Activated naive CD4-positive, alpha-beta T cell treated with anti-CD3 and anti-CD28 coated beads, Interleukin-2, amount 50 U/mL, for 72 hours (primary cell): ENCODE measurements at regions not wholly inside any gene's neighbourhood (a gene's known extent, or its start where the extent isn't known, plus 50 kb on each side); places are given as distances from the start of the nearest gene placed in this dataset.
"Not testable (repeated sequence)": the region's sequence is repeated elsewhere in the genome, so short reads cannot be mapped to it uniquely, and the experiment has no call there.

Experiments used
- ATAC-seq, 2 donors: fragments of 150-1000 bp; cut with Tn5 transposase; 2 replicates each; pipeline ENCODE4 v1.10.0; 2021; ENCODE audit warnings: mild to moderate bottlenecking in 2 of 2, moderate library complexity in 2 of 2
- DNase-seq, 2 donors: peaks; one replicate each; pipeline ENCODE4 v3.0.0; 2021 to 2022; ENCODE audit warnings: low spot score in 2 of 2
- H3K27ac Mint-ChIP-seq, 2 donors: one replicate each; pipeline ENCODE4 v1.8.0; 2022; ENCODE audit warnings: mild to moderate bottlenecking in 2 of 2, mixed read lengths in 2 of 2
- H3K36me3 Mint-ChIP-seq, 2 donors: one replicate each; pipeline ENCODE4 v1.8.0; 2022; ENCODE audit warnings: mixed read lengths in 2 of 2
- H3K9me3 Mint-ChIP-seq, 2 donors: one replicate each; pipeline ENCODE4 v1.8.0; 2022; ENCODE audit warnings: mixed read lengths in 2 of 2

DNA sequence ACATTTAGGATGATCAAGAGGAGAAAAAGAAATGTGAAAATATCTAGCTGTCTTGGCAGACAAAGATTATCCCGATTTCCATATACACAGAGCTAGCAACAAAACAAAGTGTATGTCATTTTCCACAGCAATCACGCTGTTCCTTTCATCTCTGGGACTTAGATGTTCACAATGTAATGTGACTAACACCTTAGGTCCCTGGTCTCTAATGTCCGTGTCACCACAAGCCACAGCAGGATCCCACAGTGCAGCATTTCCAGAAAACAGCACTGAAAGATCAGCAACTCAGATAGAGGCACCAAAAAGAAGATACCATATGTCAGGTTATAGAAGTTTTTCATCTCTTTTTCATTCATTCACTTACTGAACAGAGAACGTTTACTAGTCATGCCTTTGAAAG lies 118.0 kb upstream of the TNPO1 start:
- H3K36me3 Mint-ChIP-seq = no peaks in the 10 kb centered on the region
- H3K27ac Mint-ChIP-seq = no peak overlapping the region
- ATAC-seq (no peak), DNase-seq (no peak)
- no peaks in the 10 kb centered on the region for H3K9me3 Mint-ChIP-seq

- Mint-ChIP-seq H3K27ac (no peak overlapping the region), H3K9me3 (no peaks in the 10 kb centered on the region), H3K36me3 (no peaks in the 10 kb centered on the region)
- no peak for DNase-seq
- no peak for ATAC-seq
Observed at GRCh38 chr5:72697622-72698021, 118.8 kb upstream of the TNPO1 start.

- DNase-seq (no peak), ATAC-seq (no peak)
- H3K9me3 Mint-ChIP-seq = no peaks in the 10 kb centered on the region
- no peak overlapping the region for H3K27ac Mint-ChIP-seq
- H3K36me3 Mint-ChIP-seq = no peaks in the 10 kb centered on the region
Observed at GRCh38 chr5:72695659-72696058, 120.8 kb upstream of the TNPO1 start.

GRCh38 chr5:72694856-72695255 lies 121.6 kb upstream of the TNPO1 start:
- H3K9me3 Mint-ChIP-seq = no peaks in the 10 kb centered on the region

DNA sequence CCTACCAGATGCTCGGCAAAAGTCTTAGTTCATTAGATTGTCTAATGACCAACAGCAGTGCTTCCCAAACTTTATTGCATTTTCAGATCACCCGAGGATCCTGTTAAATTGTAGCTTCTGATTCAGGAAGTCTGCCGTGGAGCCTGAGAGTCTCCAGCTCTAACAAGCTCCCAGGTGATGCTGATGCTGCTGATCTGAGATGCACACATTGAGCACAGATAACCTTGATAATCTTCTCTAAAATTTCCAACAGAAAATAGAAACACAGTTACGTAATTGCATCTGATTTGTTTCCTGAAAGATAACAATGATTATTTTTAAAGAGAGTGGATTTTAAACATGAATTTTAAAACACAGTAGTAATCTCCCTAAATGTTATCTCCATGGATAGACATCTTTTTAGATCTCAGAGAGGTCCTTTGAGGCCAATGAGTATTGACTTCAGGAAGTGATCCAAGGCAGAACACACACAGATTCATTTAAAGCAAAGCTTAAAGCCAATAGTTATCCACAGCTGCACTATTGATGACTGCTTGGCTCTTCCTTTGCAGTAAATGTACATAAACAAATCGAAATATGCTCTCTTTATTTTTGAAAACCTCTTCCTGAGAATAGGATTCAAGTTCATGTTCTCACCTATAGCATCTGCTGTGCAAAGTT lies 122.8 kb upstream of the TNPO1 start:
- no peak overlapping the region for H3K27ac Mint-ChIP-seq
- H3K36me3 Mint-ChIP-seq = no peaks in the 10 kb centered on the region
- no peak for DNase-seq
- no peak for ATAC-seq
- no peaks in the 10 kb centered on the region for H3K9me3 Mint-ChIP-seq

More at GRCh38 chr5:72694856-72695255, 121.6 kb upstream of the TNPO1 start:
- no peak for DNase-seq
- Mint-ChIP-seq H3K36me3 (no peaks in the 10 kb centered on the region), H3K27ac (no peak overlapping the region)
- no peak for ATAC-seq

- ATAC-seq = no peak
- no peak overlapping the region for H3K27ac Mint-ChIP-seq
- no peaks in the 10 kb centered on the region for H3K36me3 Mint-ChIP-seq
- H3K9me3 Mint-ChIP-seq = no peaks in the 10 kb centered on the region
- no peak for DNase-seq
Observed at GRCh38 chr5:72692651-72693442, 123.6 kb upstream of the TNPO1 start.

GRCh38 chr5:72692231-72692637 lies 124.2 kb upstream of the TNPO1 start:
- Mint-ChIP-seq H3K27ac (no peak overlapping the region), H3K36me3 (no peaks in the 10 kb centered on the region), H3K9me3 (no peaks in the 10 kb centered on the region)
- DNase-seq (no peak), ATAC-seq (no peak)

DNA sequence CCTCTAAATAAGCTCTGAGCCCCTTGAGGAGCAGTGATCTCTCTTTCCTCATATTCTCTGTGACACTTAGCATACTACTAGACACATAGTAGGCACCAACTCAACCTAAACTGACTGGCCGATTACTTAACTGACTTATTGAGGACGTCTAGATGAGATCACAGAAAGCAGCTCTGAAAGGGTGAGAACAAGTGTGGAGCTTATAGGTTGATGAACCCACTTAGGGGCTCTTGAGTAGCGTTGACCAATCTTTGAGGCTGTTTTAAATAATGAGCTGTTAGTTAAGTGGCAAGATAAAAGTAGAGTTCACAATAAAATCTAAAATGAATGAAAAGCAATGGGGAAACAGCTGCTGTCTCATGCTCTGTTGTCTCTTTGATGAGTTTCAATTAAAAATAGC lies 124.7 kb upstream of the TNPO1 start:
- DNase-seq = no peak
- H3K9me3 Mint-ChIP-seq = no peaks in the 10 kb centered on the region
- ATAC-seq = no peak
- no peak overlapping the region for H3K27ac Mint-ChIP-seq
- H3K36me3 Mint-ChIP-seq = no peaks in the 10 kb centered on the region

DNA sequence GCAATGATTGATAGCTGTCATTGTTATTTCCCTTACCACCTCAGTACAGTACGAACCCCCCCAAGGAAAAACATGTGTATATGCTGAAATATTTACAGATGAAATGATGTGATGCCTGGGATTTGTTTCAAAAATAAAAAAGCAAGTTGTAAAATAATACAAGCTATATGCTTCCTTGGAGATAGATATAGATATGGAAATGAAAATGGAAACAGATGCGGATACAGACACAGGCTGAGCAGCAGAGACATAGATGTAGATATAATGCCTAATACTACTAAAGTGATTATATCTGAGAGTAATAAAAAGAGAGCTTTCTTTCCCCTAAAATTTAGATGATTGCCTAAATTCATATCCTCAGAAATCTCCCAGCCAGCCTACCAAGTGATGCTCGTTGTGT lies 127.5 kb upstream of the TNPO1 start:
- DNase-seq (no peak), ATAC-seq (no peak)
- Mint-ChIP-seq H3K27ac (no peak overlapping the region), H3K9me3 (no peaks in the 10 kb centered on the region), H3K36me3 (no peaks in the 10 kb centered on the region)

GRCh38 chr5:72687288-72687687 lies 129.2 kb upstream of the TNPO1 start:
- Mint-ChIP-seq H3K36me3 (no peaks in the 10 kb centered on the region), H3K9me3 (peaks cover 3 to 4% of the 10 kb centered on the region in 2 donors), H3K27ac (no peak overlapping the region)
- ATAC-seq = no peak
- DNase-seq = no peak

- Mint-ChIP-seq H3K36me3 (peaks cover 0 to 12% of the 10 kb centered on the region in 2 donors), H3K27ac (no peak overlapping the region), H3K9me3 (peaks cover 10 to 16% of the 10 kb centered on the region in 2 donors)
- DNase-seq (no peak), ATAC-seq (no peak)
Observed at GRCh38 chr5:72682561-72682960, 133.9 kb upstream of the TNPO1 start.

DNA sequence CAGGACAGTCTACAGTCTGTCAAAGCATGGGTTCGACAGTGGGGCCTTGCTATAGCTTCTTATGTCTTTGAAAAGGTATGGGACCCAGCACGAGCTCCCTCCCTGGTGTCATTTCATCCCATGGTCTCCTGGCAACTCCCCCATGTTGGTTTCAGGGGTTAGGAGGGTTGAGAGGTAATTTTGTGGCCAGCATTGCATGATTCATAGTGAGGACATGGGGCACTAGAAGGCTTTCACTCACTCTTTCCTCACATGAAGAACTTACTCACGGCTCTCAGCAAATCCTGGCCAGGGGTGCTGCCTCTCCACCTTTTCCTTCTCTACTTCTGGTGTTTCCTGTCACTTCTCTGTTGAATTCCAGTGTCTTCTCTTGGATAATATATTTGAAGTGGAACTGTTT lies 134.7 kb upstream of the TNPO1 start:
- Mint-ChIP-seq H3K9me3 (peaks cover 10 to 16% of the 10 kb centered on the region in 2 donors), H3K27ac (no peak overlapping the region), H3K36me3 (peaks cover 0 to 12% of the 10 kb centered on the region in 2 donors)
- no peak for ATAC-seq
- DNase-seq = no peak

GRCh38 chr5:72677447-72677846 lies 139.0 kb upstream of the TNPO1 start:
- no peak for ATAC-seq
- H3K27ac Mint-ChIP-seq = no peak overlapping the region
- peaks cover 0 to 12% of the 10 kb centered on the region in 2 donors for H3K36me3 Mint-ChIP-seq
- H3K9me3 Mint-ChIP-seq = peaks cover 19 to 27% of the 10 kb centered on the region in 2 donors
- DNase-seq = no peak

DNA sequence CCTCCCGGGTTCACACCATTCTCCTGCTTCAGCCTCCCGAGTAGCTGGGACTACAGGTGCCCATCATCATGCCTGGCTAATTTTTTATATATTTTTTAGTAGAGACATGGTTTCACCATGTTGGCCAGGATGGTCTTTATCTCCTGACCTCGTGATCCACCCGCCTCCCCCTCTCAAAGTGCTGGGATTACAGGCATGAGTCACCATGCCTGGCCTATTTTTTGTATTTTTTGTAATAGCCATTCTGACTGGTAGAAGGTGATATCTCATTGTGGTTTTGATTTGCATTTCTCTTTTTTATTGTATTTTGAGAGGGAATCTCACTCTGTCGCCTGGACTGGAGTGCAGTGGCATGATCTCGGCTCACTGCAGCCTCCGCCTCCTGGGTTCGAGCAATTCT lies 139.6 kb upstream of the TNPO1 start:
- not testable (repeated sequence) for ATAC-seq, DNase-seq, H3K27ac Mint-ChIP-seq
- Mint-ChIP-seq H3K9me3 (peaks cover 16 to 26% of the 10 kb centered on the region in 2 donors), H3K36me3 (peaks cover 0 to 12% of the 10 kb centered on the region in 2 donors)

DNA sequence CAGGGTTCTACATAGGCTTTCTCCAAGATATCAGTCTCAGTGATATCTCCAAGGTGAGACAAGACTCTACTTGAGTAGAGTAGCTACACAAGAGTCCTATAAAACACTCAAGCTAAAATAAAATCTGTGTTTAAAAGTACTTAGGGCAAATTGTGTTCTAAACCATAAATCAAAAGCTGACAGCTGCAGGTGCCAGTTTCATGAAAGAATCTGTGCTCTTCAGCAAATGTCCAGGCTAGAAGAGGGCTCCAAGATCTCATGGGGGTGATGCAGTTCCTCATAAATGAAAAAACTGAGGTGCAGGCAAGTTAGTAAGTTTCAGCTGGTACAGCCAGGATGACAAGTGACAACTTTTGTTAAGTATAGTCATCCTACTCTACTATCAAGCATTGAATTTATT lies 142.8 kb upstream of the TNPO1 start:
- H3K27ac Mint-ChIP-seq = no peak overlapping the region
- DNase-seq = no peak
- H3K9me3 Mint-ChIP-seq = peaks cover 12 to 18% of the 10 kb centered on the region in 2 donors
- no peaks in the 10 kb centered on the region for H3K36me3 Mint-ChIP-seq
- ATAC-seq = no peak

- Mint-ChIP-seq H3K27ac (no peak overlapping the region), H3K9me3 (peaks cover 12 to 16% of the 10 kb centered on the region in 2 donors), H3K36me3 (no peaks in the 10 kb centered on the region)
- no peak for ATAC-seq
- no peak for DNase-seq
Observed at GRCh38 chr5:72673180-72673579, 143.3 kb upstream of the TNPO1 start.

DNA sequence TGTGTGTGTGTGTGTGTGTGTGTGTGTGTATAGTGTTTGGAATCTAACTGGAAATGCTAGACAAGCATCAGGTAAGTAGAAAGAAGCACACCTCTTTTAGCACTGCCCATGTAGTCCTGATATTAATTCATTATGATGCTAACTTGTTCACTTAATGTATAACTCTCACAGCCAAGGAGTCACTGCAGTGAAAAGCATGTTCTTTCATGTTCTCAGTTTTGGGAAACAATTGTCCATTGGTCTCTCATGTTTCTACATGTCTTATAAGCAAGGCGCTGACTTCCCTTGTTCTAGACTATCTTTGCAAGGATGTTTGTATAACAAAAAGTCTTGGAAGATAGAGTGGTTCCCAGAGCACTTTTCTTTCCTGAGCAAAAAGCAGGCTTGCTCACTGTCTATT lies 148.8 kb upstream of the TNPO1 start:
- Mint-ChIP-seq H3K9me3 (no peaks in the 10 kb centered on the region), H3K27ac (no peak overlapping the region), H3K36me3 (no peaks in the 10 kb centered on the region)
- ATAC-seq (no peak), DNase-seq (no peak)

DNA sequence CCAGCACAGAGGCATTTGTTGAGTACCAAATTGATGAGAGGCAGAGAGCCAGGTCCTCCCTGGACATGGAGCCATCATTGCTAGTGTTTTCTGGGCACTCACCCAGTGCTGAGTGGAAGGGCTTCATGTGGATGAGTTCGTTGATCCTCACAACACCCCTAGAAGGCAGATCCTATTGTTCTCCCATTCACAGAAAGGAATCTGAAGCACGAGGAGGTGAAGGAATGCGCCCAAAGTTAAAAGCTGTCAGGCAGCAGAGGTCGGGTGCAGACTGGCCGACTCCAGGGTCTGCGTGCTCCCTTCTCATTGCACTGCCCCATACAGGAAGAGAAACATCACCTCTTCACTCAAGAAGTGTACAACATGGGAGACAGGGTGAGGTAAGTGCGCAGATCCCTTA lies 153.5 kb upstream of the TNPO1 start:
- no peak for DNase-seq
- H3K9me3 Mint-ChIP-seq = no peaks in the 10 kb centered on the region
- ATAC-seq = no peak
- no peaks in the 10 kb centered on the region for H3K36me3 Mint-ChIP-seq
- no peak overlapping the region for H3K27ac Mint-ChIP-seq
